ENCODE measurements at regions not wholly inside any gene's neighbourhood (a gene's known extent, or its start where the extent isn't known, plus 50 kb on each side); places are given as distances from the start of the nearest gene placed in this dataset.

- H4K20me1 ChIP-seq (ENCODE audit: insufficient read depth, low read length), result no peaks in the 10 kb centered on the region
- no peak overlapping the region for H3K4me3 ChIP-seq (replicated peaks in 1 of 3; ENCODE audit: insufficient read depth in 1 of 3, low read depth in 2 of 3, low read length in 3 of 3)
- no peak for TF ChIP-seq ZNF17 (CRISPR knock-in tag; IDR thresholded peaks at IDR 0.05)
- no peak for TF ChIP-seq KLF11 (CRISPR knock-in tag; IDR thresholded peaks at IDR 0.05)
- no peak for TF ChIP-seq SCMH1 (CRISPR knock-in tag; IDR thresholded peaks at IDR 0.05; ENCODE audit: borderline replicate concordance)
- no peak for TF ChIP-seq ZNF740 (CRISPR knock-in tag; IDR thresholded peaks at IDR 0.05)
- no peak for TF ChIP-seq TEF (CRISPR knock-in tag; IDR thresholded peaks at IDR 0.05)
- no peak for TF ChIP-seq SIN3A (IDR thresholded peaks at IDR 0.05; ENCODE audit: borderline replicate concordance, low read depth, low read length)
- TF ChIP-seq FOXP1 (IDR thresholded peaks at IDR 0.05), result no peak
- no peak for TF ChIP-seq FOXP1 (CRISPR knock-in tag; IDR thresholded peaks at IDR 0.05)
- no peak for TF ChIP-seq ZNF251 (CRISPR knock-in tag; IDR thresholded peaks at IDR 0.05)
- TF ChIP-seq TP53 (CRISPR knock-in tag; conservative IDR thresholded peaks at IDR 0.05), result no peak
- TF ChIP-seq, protein P1, sequence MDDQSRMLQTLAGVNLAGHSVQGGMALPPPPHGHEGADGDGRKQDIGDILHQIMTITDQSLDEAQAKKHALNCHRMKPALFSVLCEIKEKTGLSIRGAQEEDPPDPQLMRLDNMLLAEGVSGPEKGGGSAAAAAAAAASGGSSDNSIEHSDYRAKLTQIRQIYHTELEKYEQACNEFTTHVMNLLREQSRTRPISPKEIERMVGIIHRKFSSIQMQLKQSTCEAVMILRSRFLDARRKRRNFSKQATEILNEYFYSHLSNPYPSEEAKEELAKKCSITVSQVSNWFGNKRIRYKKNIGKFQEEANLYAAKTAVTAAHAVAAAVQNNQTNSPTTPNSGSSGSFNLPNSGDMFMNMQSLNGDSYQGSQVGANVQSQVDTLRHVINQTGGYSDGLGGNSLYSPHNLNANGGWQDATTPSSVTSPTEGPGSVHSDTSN (CRISPR knock-in tag; IDR thresholded peaks at IDR 0.05; ENCODE audit: borderline replicate concordance), result no peak
- TF ChIP-seq KLF13 (CRISPR knock-in tag; IDR thresholded peaks at IDR 0.05), result no peak
- TF ChIP-seq SIN3B (IDR thresholded peaks at IDR 0.05; ENCODE audit: low read length), result no peak
- TF ChIP-seq ZNF225 (CRISPR knock-in tag; IDR thresholded peaks at IDR 0.05), result no peak
- TF ChIP-seq ZNF234 (CRISPR knock-in tag; conservative IDR thresholded peaks at IDR 0.05), result no peak
- no peak for TF ChIP-seq ZNF644 (CRISPR knock-in tag; IDR thresholded peaks at IDR 0.05; ENCODE audit: low read depth)
- TF ChIP-seq SALL2 (CRISPR knock-in tag; IDR thresholded peaks at IDR 0.05), result no peak
- in situ Hi-C loops (cut with HindIII; ENCODE audit: extremely low pct_ligation_motif_present, low pct_unique_long_range_greater_than_20kb) (no loop called here), intact Hi-C loops (cut with micrococcal nuclease; ENCODE audit: unreplicated experiment) (no loop called here)
- BruUV-seq (replicated peaks), result no TSS peak
- no peak overlapping the region for H3K9ac ChIP-seq (ENCODE audit: insufficient read depth, low read depth, low read length)
- H3K4me1 ChIP-seq (ENCODE audit: insufficient read depth, low read length), result no peaks in the 10 kb centered on the region
- H3K27me3 ChIP-seq (ENCODE audit: control insufficient read depth in 1 of 2, insufficient read depth in 2 of 2, low read length in 2 of 2), result no peaks in the 10 kb centered on the region
- H3K27ac ChIP-seq (ENCODE audit: extremely low read length, insufficient read depth, low read length), result no peak overlapping the region
- ChIA-PET CTCF (ENCODE audit: low intra/inter-chr PET ratio, low total read pairs) (no interaction called here), POLR2A (no interaction called here)
- no peak overlapping the region for H2AFZ ChIP-seq (ENCODE audit: low read length)
- H3K79me2 ChIP-seq (ENCODE audit: insufficient read depth, low read length), result no peaks in the 10 kb centered on the region
- peaks cover 28% of the 10 kb centered on the region for H3K9me3 ChIP-seq (ENCODE audit: low read length)
- FAIRE-seq (no peak), DNase-seq (ENCODE audit: low spot score) (no peak), ATAC-seq (no peak)
- H3K36me3 ChIP-seq (replicated peaks in 1 of 2; ENCODE audit: control insufficient read depth in 1 of 2, insufficient read depth in 2 of 2, low read length in 2 of 2), result no peaks in the 10 kb centered on the region
- H3K4me2 ChIP-seq (ENCODE audit: low read depth, low read length), result no peak overlapping the region
Observed at GRCh38 chr1:106995970-106996369, 60.5 kb upstream of the PRMT6 start.
